ENCODE measurements at regions not wholly inside any gene's neighbourhood (a gene's known extent, or its start where the extent isn't known, plus 50 kb on each side); places are given as distances from the start of the nearest gene placed in this dataset.

DNA sequence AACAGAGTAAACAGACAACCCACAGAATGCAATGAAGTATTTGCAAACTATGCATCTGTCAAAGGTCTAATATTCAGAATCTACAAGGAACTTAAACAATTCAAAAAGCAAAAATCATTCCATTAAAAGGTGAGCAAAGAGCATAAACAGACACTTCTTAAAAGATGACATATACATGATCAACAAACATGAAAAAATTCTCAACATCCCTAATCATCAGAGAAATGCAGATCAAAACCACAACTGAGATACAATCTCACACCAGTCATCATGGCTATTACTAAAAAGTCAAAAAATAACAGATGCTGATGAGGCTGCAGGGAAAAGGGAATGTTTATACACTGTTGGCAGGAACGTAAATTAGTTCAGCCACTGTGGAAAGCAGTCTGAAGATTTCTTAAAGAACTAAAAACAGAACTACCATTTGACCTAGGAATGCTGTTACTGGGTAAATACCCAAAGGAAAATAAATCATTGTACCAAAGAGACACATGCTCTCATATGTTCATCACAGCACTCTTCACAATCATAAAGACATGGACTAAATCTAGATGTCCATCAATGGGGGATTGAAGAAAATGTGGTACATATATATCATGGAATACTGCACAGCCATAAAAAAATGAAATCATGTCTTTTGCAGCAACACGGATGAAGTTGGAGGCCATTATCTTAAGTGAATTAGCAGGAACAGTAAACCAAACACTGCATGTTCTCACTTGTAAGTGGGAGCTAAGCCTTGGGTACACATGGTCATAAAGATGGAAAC, 393.3 kb upstream of the CBLB start:
- TF ChIP-seq, protein P1, sequence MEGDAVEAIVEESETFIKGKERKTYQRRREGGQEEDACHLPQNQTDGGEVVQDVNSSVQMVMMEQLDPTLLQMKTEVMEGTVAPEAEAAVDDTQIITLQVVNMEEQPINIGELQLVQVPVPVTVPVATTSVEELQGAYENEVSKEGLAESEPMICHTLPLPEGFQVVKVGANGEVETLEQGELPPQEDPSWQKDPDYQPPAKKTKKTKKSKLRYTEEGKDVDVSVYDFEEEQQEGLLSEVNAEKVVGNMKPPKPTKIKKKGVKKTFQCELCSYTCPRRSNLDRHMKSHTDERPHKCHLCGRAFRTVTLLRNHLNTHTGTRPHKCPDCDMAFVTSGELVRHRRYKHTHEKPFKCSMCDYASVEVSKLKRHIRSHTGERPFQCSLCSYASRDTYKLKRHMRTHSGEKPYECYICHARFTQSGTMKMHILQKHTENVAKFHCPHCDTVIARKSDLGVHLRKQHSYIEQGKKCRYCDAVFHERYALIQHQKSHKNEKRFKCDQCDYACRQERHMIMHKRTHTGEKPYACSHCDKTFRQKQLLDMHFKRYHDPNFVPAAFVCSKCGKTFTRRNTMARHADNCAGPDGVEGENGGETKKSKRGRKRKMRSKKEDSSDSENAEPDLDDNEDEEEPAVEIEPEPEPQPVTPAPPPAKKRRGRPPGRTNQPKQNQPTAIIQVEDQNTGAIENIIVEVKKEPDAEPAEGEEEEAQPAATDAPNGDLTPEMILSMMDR (conservative IDR thresholded peaks at IDR 0.05 in 1 of 2, IDR thresholded peaks at IDR 0.05 in 1 of 2; ENCODE audit: extremely low read depth in 1 of 2, insufficient read depth in 1 of 2, low read depth in 1 of 2, low read length in 2 of 2) = no peak
- TF ChIP-seq EZH2 (IDR thresholded peaks at IDR 0.05; ENCODE audit: borderline replicate concordance, low read length) = no peak

Measured in mammary epithelial cell (primary cell).